H9 (cell line): ENCODE measurements at regions not wholly inside any gene's neighbourhood (a gene's known extent, or its start where the extent isn't known, plus 50 kb on each side); places are given as distances from the start of the nearest gene placed in this dataset.

ENCODE experiments used
- DNase-seq: peaks from one replicate; pipeline ENCODE4 v3.0.0-alpha.2; 2017
- H2AFZ ChIP-seq: one replicate; pipeline ENCODE4 v1.6.1; 2013; ENCODE audit warnings: mild to moderate bottlenecking, low read length, control low read depth, moderate library complexity
- H2AK5ac ChIP-seq: 2 replicates; pipeline ENCODE4 v1.6.1; 2013; ENCODE audit warnings: low read length, control low read depth, mixed read lengths; ENCODE audit not compliant: insufficient read length
- H2BK120ac ChIP-seq: one replicate; pipeline ENCODE4 v1.6.1; 2013; ENCODE audit warnings: low read depth, mild to moderate bottlenecking, low read length, control low read depth, inconsistent platforms; ENCODE audit not compliant: poor library complexity, severe bottlenecking
- H2BK12ac ChIP-seq: 2 replicates; pipeline ENCODE4 v1.6.1; 2013; ENCODE audit warnings: low read length, control low read depth, mixed read lengths, low read depth; ENCODE audit not compliant: insufficient read length
- H2BK15ac ChIP-seq: 2 replicates; pipeline ENCODE4 v1.6.1; 2013; ENCODE audit warnings: low read depth, low read length, control low read depth
- H2BK20ac ChIP-seq: one replicate; pipeline ENCODE4 v1.6.1; 2013; ENCODE audit warnings: low read depth, mild to moderate bottlenecking, low read length, control low read depth, inconsistent platforms; ENCODE audit not compliant: poor library complexity, severe bottlenecking
- H2BK5ac ChIP-seq: 2 replicates; pipeline ENCODE4 v1.6.1; 2013; ENCODE audit warnings: low read length, control low read depth, mixed read lengths; ENCODE audit not compliant: insufficient read length
- H3K14ac ChIP-seq: 2 replicates; pipeline ENCODE4 v1.6.1; 2013; ENCODE audit warnings: low read length, control low read depth; ENCODE audit not compliant: insufficient read depth
- H3K18ac ChIP-seq: 2 replicates; pipeline ENCODE4 v1.6.1; 2013; ENCODE audit warnings: low read depth, mild to moderate bottlenecking, mixed read lengths, low read length, control low read depth; ENCODE audit not compliant: insufficient read length
- H3K23ac ChIP-seq: 2 replicates; pipeline ENCODE4 v1.6.1; 2013; ENCODE audit warnings: low read length, control low read depth, mixed read lengths, low read depth; ENCODE audit not compliant: insufficient read length
- H3K23me2 ChIP-seq: 2 replicates; pipeline ENCODE4 v1.6.1; 2013; ENCODE audit warnings: low read depth, mild to moderate bottlenecking, mixed read lengths, low read length, control low read depth; ENCODE audit not compliant: insufficient read length, poor library complexity, severe bottlenecking
- H3K27ac ChIP-seq: 2 replicates; pipeline ENCODE4 v1.5.1; 2013; ENCODE audit warnings: low read length, control low read depth, mixed read lengths, low read depth; ENCODE audit not compliant: insufficient read length
- H3K27me3 ChIP-seq: 2 replicates; pipeline ENCODE4 v1.6.1; 2013; ENCODE audit warnings: low read length, control low read depth, inconsistent platforms; ENCODE audit not compliant: insufficient read depth
- H3K4ac ChIP-seq: 2 replicates; pipeline ENCODE4 v1.6.1; 2013; ENCODE audit warnings: low read depth, mild to moderate bottlenecking, control low read depth, inconsistent platforms, low read length, moderate library complexity
- H3K4me1 ChIP-seq: 2 replicates; pipeline ENCODE4 v1.6.1; 2013; ENCODE audit warnings: low read length, control low read depth, inconsistent platforms; ENCODE audit not compliant: insufficient read depth
- H3K4me2 ChIP-seq: 2 replicates; pipeline ENCODE4 v1.6.1; 2013; ENCODE audit warnings: low read length, control low read depth, mixed read lengths; ENCODE audit not compliant: insufficient read length, insufficient read depth
- H3K56ac ChIP-seq: 2 replicates; pipeline ENCODE4 v1.6.1; 2013; ENCODE audit warnings: low read depth, mild to moderate bottlenecking, mixed read lengths, low read length, control low read depth; ENCODE audit not compliant: insufficient read length
- H3K79me1 ChIP-seq: 2 replicates; pipeline ENCODE4 v1.6.1; 2013; ENCODE audit warnings: low read depth, mild to moderate bottlenecking, moderate library complexity, low read length, control low read depth, inconsistent platforms; ENCODE audit not compliant: insufficient read depth, poor library complexity, severe bottlenecking
- H3K79me2 ChIP-seq: 2 replicates; pipeline ENCODE4 v1.6.1; 2013; ENCODE audit warnings: low read length, control low read depth, inconsistent platforms; ENCODE audit not compliant: insufficient read depth
- H3K9ac ChIP-seq: 2 replicates; pipeline ENCODE4 v1.6.1; 2013; ENCODE audit warnings: low read length, control low read depth, mixed read lengths; ENCODE audit not compliant: insufficient read length; ENCODE audit errors: extremely low read depth
- H3K9me3 ChIP-seq: one replicate; pipeline ENCODE4 v1.6.1; 2013; ENCODE audit warnings: low read depth, low read length, inconsistent platforms; ENCODE audit not compliant: control insufficient read depth
- H3T11ph ChIP-seq: one replicate; pipeline ENCODE4 v1.6.1; 2013; ENCODE audit warnings: mild to moderate bottlenecking, low read length, control low read depth, inconsistent platforms
- H4K20me1 ChIP-seq: one replicate; pipeline ENCODE4 v1.6.1; 2013; ENCODE audit not compliant: control insufficient read depth, insufficient read length, insufficient read depth
- H4K5ac ChIP-seq: 2 replicates; pipeline ENCODE4 v1.6.1; 2013; ENCODE audit warnings: low read depth, mild to moderate bottlenecking, mixed read lengths, low read length, control low read depth; ENCODE audit not compliant: insufficient read length
- H4K8ac ChIP-seq: replicated peaks from 2 replicates; pipeline ENCODE4 v1.6.1; 2013; ENCODE audit warnings: low read length, control low read depth, mixed read lengths, low read depth; ENCODE audit not compliant: insufficient read length
- H4K91ac ChIP-seq: 2 replicates; pipeline ENCODE4 v1.6.1; 2013; ENCODE audit warnings: low read depth, mild to moderate bottlenecking, moderate library complexity, mixed read lengths, low read length, control low read depth; ENCODE audit not compliant: insufficient read length
- H3K27ac Mint-ChIP-seq, 3 experiments: 2 replicates in 2 of 3; 3 replicates in 1 of 3; pipeline ENCODE4 v1.8.0; 2020 to 2021; ENCODE audit warnings: mixed read lengths in 3 of 3, mild to moderate bottlenecking in 1 of 3, moderate library complexity in 1 of 3
- H3K27me3 Mint-ChIP-seq: 2 replicates; pipeline ENCODE4 v1.8.0; 2021; ENCODE audit warnings: low read depth, mild to moderate bottlenecking, moderate library complexity, mixed read lengths
- H3K36me3 Mint-ChIP-seq, 3 experiments: 2 replicates in 2 of 3; 3 replicates in 1 of 3; pipeline ENCODE4 v1.8.0; 2020 to 2021; ENCODE audit warnings: low read depth in 3 of 3, mixed read lengths in 3 of 3; ENCODE audit not compliant: insufficient read depth in 1 of 3
- H3K4me1 Mint-ChIP-seq, 2 experiments: 2 replicates each; pipeline ENCODE4 v1.8.0; 2020; ENCODE audit warnings: mixed read lengths in 2 of 2
- H3K4me3 Mint-ChIP-seq, 2 experiments: 2 replicates in 1 of 2; 3 replicates in 1 of 2; pipeline ENCODE4 v1.8.0; 2020 to 2021; ENCODE audit warnings: mild to moderate bottlenecking in 2 of 2, mixed read lengths in 2 of 2, moderate library complexity in 1 of 2
- H3K9me3 Mint-ChIP-seq, 2 experiments: 2 replicates in 1 of 2; 3 replicates in 1 of 2; pipeline ENCODE4 v1.8.0; 2020; ENCODE audit warnings: mild to moderate bottlenecking in 2 of 2, mixed read lengths in 2 of 2, moderate library complexity in 1 of 2
- CTCF ChIP-seq: fragments of 200-600 bp; sonication (generic); conservative IDR thresholded peaks from 3 replicates; pipeline ENCODE4 v1.8.0; 2021; ENCODE audit warnings: antibody characterized with exemption, mild to moderate bottlenecking
- WGBS: extraction: QIAGEN DNeasy Blood & Tissue Kit; methylation state at CpG from one replicate; pipeline ENCODE4 v1.1.7; 2013; ENCODE audit warnings: missing lambda C conversion rate, low lambda C conversion rate, mixed read lengths; ENCODE audit not compliant: insufficient read length; ENCODE audit errors: extremely low coverage; 5-methylcytosine and 5-hydroxymethylcytosine counted together

GRCh38 chr16:54400261-54400660 is 113.7 kb upstream of the IRX3 start:
- Histone ChIP-seq H4K91ac (no peak overlapping the region), H2BK15ac (no peak overlapping the region), H4K20me1 (no peaks in the 10 kb centered on the region), H3K27ac (no peak overlapping the region), H2BK20ac (no peak overlapping the region), H3K9ac (no peak overlapping the region), H3K14ac (no peak overlapping the region), H3K18ac (no peak overlapping the region), H2BK12ac (no peak overlapping the region), H2AFZ (no peak overlapping the region), H3K27me3 (peaks cover 2% of the 10 kb centered on the region; the same call in 1 of the 2 replicates), H3K79me2 (no peaks in the 10 kb centered on the region), H3K4me2 (no peak overlapping the region), H3K23me2 (no peaks in the 10 kb centered on the region), H3K23ac (no peak overlapping the region), H3K9me3 (no peaks in the 10 kb centered on the region), H3K4me1 (no peaks in the 10 kb centered on the region), H4K5ac (no peak overlapping the region), H3T11ph (no peak overlapping the region), H3K79me1 (no peaks in the 10 kb centered on the region), H2AK5ac (no peak overlapping the region), H2BK120ac (no peak overlapping the region), H3K56ac (no peak overlapping the region), H4K8ac (no peak overlapping the region), H2BK5ac (no peak overlapping the region), H3K4ac (no peak overlapping the region)
- WGBS, result no CpG with 5 or more reads among the region's 5 CpGs
- Mint-ChIP-seq H3K4me3 (no peak overlapping the region), H3K27ac (no peak overlapping the region), H3K27me3 (peaks cover 2% of the 10 kb centered on the region; the same call in 1 of the 2 replicates), H3K9me3 (no peaks in the 10 kb centered on the region), H3K4me1 (peaks cover 2 to 3% of the 10 kb centered on the region in 2 experiments; a peak in 1 of 4 replicates), H3K36me3 (no peaks in the 10 kb centered on the region)
- DNase-seq, result no peak
- no peak for TF ChIP-seq CTCF
